ENCODE measurements at regions not wholly inside any gene's neighbourhood (a gene's known extent, or its start where the extent isn't known, plus 50 kb on each side); places are given as distances from the start of the nearest gene placed in this dataset.

DNA sequence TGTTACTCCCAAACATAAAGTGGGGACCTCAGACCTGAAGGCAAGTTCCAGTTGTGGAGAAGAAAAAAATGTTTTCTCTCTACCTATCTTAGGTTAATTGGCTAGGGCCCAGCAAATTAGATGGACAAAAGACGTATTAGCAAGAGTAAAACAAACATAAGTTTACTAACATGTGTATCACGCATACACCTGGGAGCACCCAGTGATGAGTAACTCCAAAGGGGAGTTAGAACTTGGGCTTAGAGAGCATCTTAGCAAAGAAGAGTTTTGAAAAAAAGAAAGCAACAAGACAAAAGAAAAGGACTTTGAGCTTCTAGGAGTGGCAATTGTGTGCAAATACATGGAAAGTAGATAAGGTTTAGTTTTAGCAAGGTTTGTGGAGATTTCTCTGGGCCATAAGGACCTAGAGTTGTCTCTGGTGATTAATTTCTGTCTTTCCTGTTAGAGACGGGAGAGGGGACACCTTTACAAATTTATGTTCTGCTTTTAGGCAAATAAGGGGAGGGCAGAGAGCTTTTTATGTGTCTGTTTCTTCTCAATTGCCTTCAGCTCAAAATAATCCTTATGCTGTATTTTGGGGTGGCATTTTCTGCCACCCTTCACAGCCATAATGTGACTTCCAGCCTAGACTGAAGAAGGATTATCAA is 76.7 kb upstream of the PTGFRN start:
- Mint-ChIP-seq H3K4me3 (ENCODE audit: unreplicated experiment) (no peak overlapping the region), H3K27ac (ENCODE audit: unreplicated experiment) (no peak overlapping the region), H3K9me3 (ENCODE audit: unreplicated experiment) (peaks cover 6% of the 10 kb centered on the region), H3K27me3 (ENCODE audit: unreplicated experiment) (peaks cover 11% of the 10 kb centered on the region), H3K36me3 (ENCODE audit: unreplicated experiment) (peaks cover 8% of the 10 kb centered on the region), H3K4me1 (ENCODE audit: low read depth, unreplicated experiment) (peaks cover 27% of the 10 kb centered on the region)
- TF ChIP-seq, protein P1, sequence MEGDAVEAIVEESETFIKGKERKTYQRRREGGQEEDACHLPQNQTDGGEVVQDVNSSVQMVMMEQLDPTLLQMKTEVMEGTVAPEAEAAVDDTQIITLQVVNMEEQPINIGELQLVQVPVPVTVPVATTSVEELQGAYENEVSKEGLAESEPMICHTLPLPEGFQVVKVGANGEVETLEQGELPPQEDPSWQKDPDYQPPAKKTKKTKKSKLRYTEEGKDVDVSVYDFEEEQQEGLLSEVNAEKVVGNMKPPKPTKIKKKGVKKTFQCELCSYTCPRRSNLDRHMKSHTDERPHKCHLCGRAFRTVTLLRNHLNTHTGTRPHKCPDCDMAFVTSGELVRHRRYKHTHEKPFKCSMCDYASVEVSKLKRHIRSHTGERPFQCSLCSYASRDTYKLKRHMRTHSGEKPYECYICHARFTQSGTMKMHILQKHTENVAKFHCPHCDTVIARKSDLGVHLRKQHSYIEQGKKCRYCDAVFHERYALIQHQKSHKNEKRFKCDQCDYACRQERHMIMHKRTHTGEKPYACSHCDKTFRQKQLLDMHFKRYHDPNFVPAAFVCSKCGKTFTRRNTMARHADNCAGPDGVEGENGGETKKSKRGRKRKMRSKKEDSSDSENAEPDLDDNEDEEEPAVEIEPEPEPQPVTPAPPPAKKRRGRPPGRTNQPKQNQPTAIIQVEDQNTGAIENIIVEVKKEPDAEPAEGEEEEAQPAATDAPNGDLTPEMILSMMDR (IDR thresholded peaks at IDR 0.05; ENCODE audit: partially characterized antibody, unreplicated experiment), result no peak
- no peak for DNase-seq

DNA sequence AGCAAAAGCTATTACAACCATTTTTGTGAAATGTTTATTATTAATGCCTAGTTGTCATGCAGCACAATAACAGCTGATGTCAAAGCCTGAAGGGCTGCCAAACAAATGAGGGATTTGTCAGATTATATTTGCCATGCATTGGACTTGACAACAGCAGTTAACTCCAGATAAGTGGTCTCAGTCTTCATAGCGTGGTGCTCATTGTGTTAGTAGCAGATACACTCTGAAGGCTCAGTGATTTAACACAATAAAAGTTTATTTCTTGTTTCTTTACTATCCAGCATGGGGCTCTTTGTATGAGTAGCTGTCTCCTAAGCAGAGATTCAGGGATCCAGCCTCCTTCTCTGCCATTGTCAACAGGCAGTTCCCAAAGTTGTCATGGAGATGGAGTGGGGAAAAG is 76.0 kb upstream of the PTGFRN start:
- Mint-ChIP-seq H3K9me3 (ENCODE audit: unreplicated experiment) (peaks cover 4% of the 10 kb centered on the region), H3K27ac (ENCODE audit: unreplicated experiment) (no peak overlapping the region), H3K4me1 (ENCODE audit: low read depth, unreplicated experiment) (peaks cover 25% of the 10 kb centered on the region), H3K27me3 (ENCODE audit: unreplicated experiment) (peaks cover 8% of the 10 kb centered on the region), H3K36me3 (ENCODE audit: unreplicated experiment) (peaks cover 8% of the 10 kb centered on the region), H3K4me3 (ENCODE audit: unreplicated experiment) (no peak overlapping the region)
- no peak for DNase-seq
- TF ChIP-seq, protein P1 (IDR thresholded peaks at IDR 0.05; ENCODE audit: partially characterized antibody, unreplicated experiment), result no peak

DNA sequence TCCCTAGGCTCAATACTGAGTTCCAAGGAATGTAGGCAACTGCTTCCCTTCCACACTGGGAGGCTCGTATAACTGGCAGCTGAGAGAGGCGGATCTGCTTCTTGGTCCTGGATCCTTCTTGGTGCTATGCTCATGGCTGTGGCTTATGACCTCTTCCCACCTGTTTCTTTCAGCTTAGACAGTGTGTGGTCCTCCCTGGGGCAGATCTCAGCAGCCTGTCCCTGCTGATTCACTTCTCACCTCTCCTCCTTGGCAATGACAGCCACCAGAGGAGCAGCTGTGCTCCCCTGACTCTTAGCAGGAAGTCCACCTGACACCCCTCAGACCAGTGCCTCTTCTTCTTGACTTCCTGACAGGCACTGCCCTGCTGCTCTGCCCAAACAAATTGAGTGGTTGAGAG is 75.1 kb upstream of the PTGFRN start:
- H3K27me3 Mint-ChIP-seq (ENCODE audit: unreplicated experiment), result peaks cover 6% of the 10 kb centered on the region
- DNase-seq, result no peak
- peak overlapping the region; percentile 39 for H3K4me3 Mint-ChIP-seq (ENCODE audit: unreplicated experiment)
- H3K4me1 Mint-ChIP-seq (ENCODE audit: low read depth, unreplicated experiment), result peaks cover 25% of the 10 kb centered on the region
- H3K27ac Mint-ChIP-seq (ENCODE audit: unreplicated experiment), result peak overlapping the region; percentile 62
- peaks cover 4% of the 10 kb centered on the region for H3K9me3 Mint-ChIP-seq (ENCODE audit: unreplicated experiment)
- peaks cover 8% of the 10 kb centered on the region for H3K36me3 Mint-ChIP-seq (ENCODE audit: unreplicated experiment)
- TF ChIP-seq, protein P1 (IDR thresholded peaks at IDR 0.05; ENCODE audit: partially characterized antibody, unreplicated experiment), result no peak

DNA sequence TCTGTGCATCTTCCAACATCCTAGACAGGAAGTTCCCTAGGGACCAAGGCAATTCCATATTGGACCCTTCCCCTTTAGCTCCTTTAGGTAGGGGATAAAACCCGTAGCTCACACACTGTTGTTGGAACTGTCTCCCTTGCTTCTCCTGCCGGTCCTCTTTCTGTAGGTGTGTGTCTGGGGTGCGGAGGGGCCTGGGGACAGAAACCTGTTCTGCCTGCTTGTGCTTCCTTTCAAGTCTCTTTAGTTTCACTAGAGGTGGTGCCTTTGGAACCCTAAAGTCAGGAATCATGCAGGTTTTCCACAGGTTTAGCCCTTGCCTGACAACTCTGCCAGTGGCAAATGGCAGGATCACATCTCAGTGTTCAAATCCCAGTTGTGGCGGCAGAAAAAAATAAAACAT is 74.6 kb upstream of the PTGFRN start:
- H3K4me3 Mint-ChIP-seq (ENCODE audit: unreplicated experiment), result peak overlapping the region; percentile 39
- H3K36me3 Mint-ChIP-seq (ENCODE audit: unreplicated experiment), result peaks cover 8% of the 10 kb centered on the region
- TF ChIP-seq, protein P1 (IDR thresholded peaks at IDR 0.05; ENCODE audit: partially characterized antibody, unreplicated experiment), result no peak
- peaks cover 25% of the 10 kb centered on the region for H3K4me1 Mint-ChIP-seq (ENCODE audit: low read depth, unreplicated experiment)
- peak overlapping the region; percentile 62 for H3K27ac Mint-ChIP-seq (ENCODE audit: unreplicated experiment)
- DNase-seq, result no peak
- H3K9me3 Mint-ChIP-seq (ENCODE audit: unreplicated experiment), result peaks cover 4% of the 10 kb centered on the region
- peaks cover 6% of the 10 kb centered on the region for H3K27me3 Mint-ChIP-seq (ENCODE audit: unreplicated experiment)

DNA sequence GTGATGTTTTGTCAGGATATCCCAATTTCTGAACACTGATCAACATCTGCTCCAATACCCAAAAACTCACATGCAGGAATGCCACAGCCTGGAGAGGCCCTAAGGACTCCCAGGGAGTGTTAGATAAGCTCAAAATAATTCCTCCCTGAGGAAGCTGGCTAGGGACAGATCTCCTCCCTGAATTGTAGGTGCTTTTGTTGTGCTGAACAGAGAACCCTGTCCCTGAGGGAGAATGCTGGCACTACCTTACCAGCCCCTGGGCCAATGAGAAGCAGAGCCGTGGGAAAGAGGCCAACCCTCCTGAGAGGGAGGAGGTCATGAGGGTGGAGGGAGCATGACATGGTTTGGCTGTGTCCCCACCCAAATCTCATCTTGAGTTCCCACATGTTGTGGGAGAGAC is 73.6 kb upstream of the PTGFRN start:
- peaks cover 8% of the 10 kb centered on the region for H3K36me3 Mint-ChIP-seq (ENCODE audit: unreplicated experiment)
- peaks cover 18% of the 10 kb centered on the region for H3K4me1 Mint-ChIP-seq (ENCODE audit: low read depth, unreplicated experiment)
- DNase-seq, result no peak
- H3K27ac Mint-ChIP-seq (ENCODE audit: unreplicated experiment), result no peak overlapping the region
- TF ChIP-seq, protein P1 (IDR thresholded peaks at IDR 0.05; ENCODE audit: partially characterized antibody, unreplicated experiment), result no peak
- no peak overlapping the region for H3K4me3 Mint-ChIP-seq (ENCODE audit: unreplicated experiment)
- H3K9me3 Mint-ChIP-seq (ENCODE audit: unreplicated experiment), result peaks cover 4% of the 10 kb centered on the region
- H3K27me3 Mint-ChIP-seq (ENCODE audit: unreplicated experiment), result peaks cover 3% of the 10 kb centered on the region

Measured in glutamatergic neuron (in vitro differentiated cells).